Mucosa of rectum (tissue), 2 donors: ENCODE measurements at regions not wholly inside any gene's neighbourhood (a gene's known extent, or its start where the extent isn't known, plus 50 kb on each side); places are given as distances from the start of the nearest gene placed in this dataset.
"Not testable (repeated sequence)": the region's sequence is repeated elsewhere in the genome, so short reads cannot be mapped to it uniquely, and the experiment has no call there.

ENCODE experiments used
- H3K27ac ChIP-seq, 2 donors: one replicate each; pipeline ENCODE4 v1.7.0; 2013; ENCODE audit warnings: inconsistent platforms in 2 of 2, low read depth in 2 of 2, low read length in 2 of 2
- H3K27me3 ChIP-seq, 2 donors: one replicate each; pipeline ENCODE4 v1.7.0; 2013; ENCODE audit warnings: low read length in 2 of 2; ENCODE audit not compliant: control insufficient read depth in 2 of 2, insufficient read depth in 2 of 2
- H3K36me3 ChIP-seq, 2 donors: one replicate each; pipeline ENCODE4 v1.7.0; 2013; ENCODE audit warnings: low read length in 2 of 2; ENCODE audit not compliant: control insufficient read depth in 2 of 2, insufficient read depth in 2 of 2
- H3K4me1 ChIP-seq, 2 donors: one replicate each; pipeline ENCODE4 v1.7.0; 2013; ENCODE audit warnings: low read length in 2 of 2, mild to moderate bottlenecking in 1 of 2; ENCODE audit not compliant: control insufficient read depth in 2 of 2, insufficient read depth in 2 of 2
- H3K4me3 ChIP-seq, 2 donors: one replicate each; pipeline ENCODE4 v1.7.0; 2013; ENCODE audit warnings: low read length in 2 of 2
- H3K9ac ChIP-seq, 2 donors: one replicate each; pipeline ENCODE4 v1.7.0; 2013; ENCODE audit warnings: low read length in 2 of 2, low read depth in 1 of 2, mild to moderate bottlenecking in 1 of 2
- H3K9me3 ChIP-seq, 2 donors: one replicate each; pipeline ENCODE4 v1.7.0; 2013; ENCODE audit warnings: low read length in 2 of 2; ENCODE audit not compliant: control insufficient read depth in 2 of 2
- donor health status: healthy.
- donor health status: Normal muscosa, but diverticular disease.

- not testable (repeated sequence) for H3K4me3 ChIP-seq, H3K9ac ChIP-seq, H3K36me3 ChIP-seq
These were observed 72.7 kb upstream of the NPIPB12 start for GRCh38 chr16:29578898-29579297.

GRCh38 chr16:29581764-29582163 lies 75.6 kb upstream of the NPIPB12 start:
- H3K27me3 ChIP-seq, H3K9me3 ChIP-seq, H3K9ac ChIP-seq, H3K36me3 ChIP-seq, H3K4me1 ChIP-seq, H3K27ac ChIP-seq, H3K4me3 ChIP-seq: not testable (repeated sequence)

More at GRCh38 chr16:29578898-29579297, 72.7 kb upstream of the NPIPB12 start:
- not testable (repeated sequence) for H3K27me3 ChIP-seq, H3K27ac ChIP-seq, H3K4me1 ChIP-seq, H3K9me3 ChIP-seq

- H3K27ac ChIP-seq, H3K4me3 ChIP-seq, H3K36me3 ChIP-seq, H3K9ac ChIP-seq, H3K4me1 ChIP-seq, H3K9me3 ChIP-seq, H3K27me3 ChIP-seq: not testable (repeated sequence)
These were observed 71.1 kb upstream of the SPN start for GRCh38 chr16:29591919-29592318.

GRCh38 chr16:29594269-29594925 lies 68.7 kb upstream of the SPN start:
- H3K9me3 ChIP-seq, H3K36me3 ChIP-seq, H3K27me3 ChIP-seq: not testable (repeated sequence)
- Histone ChIP-seq H3K4me1 (peaks cover 4 to 11% of the 10 kb centered on the region in 2 donors), H3K27ac (peak overlapping the region; percentile 94 to 95), H3K4me3 (peak overlapping the region; percentile 64 to 78), H3K9ac (peak overlapping the region in 1 of 2 donors; percentile 81)

- not testable (repeated sequence) for H3K36me3 ChIP-seq, H3K27me3 ChIP-seq, H3K9me3 ChIP-seq
- H3K4me1 ChIP-seq: peaks cover 10 to 17% of the 10 kb centered on the region in 2 donors
- peak overlapping the region; percentile 94 to 95 for H3K27ac ChIP-seq
- peak overlapping the region; percentile 72 to 78 for H3K4me3 ChIP-seq
- peak overlapping the region; percentile 58 to 81 for H3K9ac ChIP-seq
These were observed 67.9 kb upstream of the SPN start for GRCh38 chr16:29594926-29595838.

GRCh38 chr16:29597030-29597429 lies 66.0 kb upstream of the SPN start:
- not testable (repeated sequence) for H3K9ac ChIP-seq, H3K27me3 ChIP-seq, H3K9me3 ChIP-seq, H3K4me3 ChIP-seq, H3K27ac ChIP-seq, H3K36me3 ChIP-seq
- H3K4me1 ChIP-seq: peaks cover 18 to 26% of the 10 kb centered on the region in 2 donors

GRCh38 chr16:29600111-29601000 lies 62.7 kb upstream of the SPN start:
- H3K27ac ChIP-seq: peak overlapping the region; percentile 82 to 86
- not testable (repeated sequence) for H3K9me3 ChIP-seq, H3K36me3 ChIP-seq, H3K27me3 ChIP-seq
- H3K9ac ChIP-seq: peak overlapping the region; percentile 56 to 60
- peak overlapping the region; percentile 30 to 37 for H3K4me3 ChIP-seq
- peaks cover 24 to 29% of the 10 kb centered on the region in 2 donors for H3K4me1 ChIP-seq

GRCh38 chr16:29602247-29602625 lies 60.8 kb upstream of the SPN start:
- H3K9me3 ChIP-seq, H3K27ac ChIP-seq, H3K9ac ChIP-seq, H3K36me3 ChIP-seq, H3K27me3 ChIP-seq, H3K4me3 ChIP-seq: not testable (repeated sequence)
- H3K4me1 ChIP-seq: peaks cover 23 to 24% of the 10 kb centered on the region in 2 donors

GRCh38 chr16:29602683-29603088 lies 60.4 kb upstream of the SPN start:
- not testable (repeated sequence) for H3K9ac ChIP-seq, H3K4me3 ChIP-seq, H3K36me3 ChIP-seq, H3K9me3 ChIP-seq, H3K27ac ChIP-seq, H3K27me3 ChIP-seq
- H3K4me1 ChIP-seq: peaks cover 23 to 24% of the 10 kb centered on the region in 2 donors
